Dedifferentiated amniotic fluid mesenchymal stem cell (primary cell): ENCODE measurements at regions not wholly inside any gene's neighbourhood (a gene's known extent, or its start where the extent isn't known, plus 50 kb on each side); places are given as distances from the start of the nearest gene placed in this dataset.
"Not testable (repeated sequence)": the region's sequence is repeated elsewhere in the genome, so short reads cannot be mapped to it uniquely, and the experiment has no call there.

Source experiments
- DNase-seq: peaks from one replicate; pipeline ENCODE4 v3.0.0-alpha.2; 2016; ENCODE audit errors: extremely low spot score

GRCh38 chr20:22848364-22848763 is 186.7 kb upstream of the SSTR4 start:
- no peak for DNase-seq

- DNase-seq, result not testable (repeated sequence)
These were observed 183.3 kb upstream of the SSTR4 start for GRCh38 chr20:22851679-22852346.

- peak; percentile 27 for DNase-seq
These were observed 173.7 kb upstream of the SSTR4 start for GRCh38 chr20:22861231-22861980.

- DNase-seq, result no peak
These were observed 173.1 kb upstream of the SSTR4 start for GRCh38 chr20:22861990-22862389.

GRCh38 chr20:22862671-22863230 is 172.4 kb upstream of the SSTR4 start:
- DNase-seq, result no peak

GRCh38 chr20:22863826-22864225 is 171.3 kb upstream of the SSTR4 start:
- no peak for DNase-seq

GRCh38 chr20:22866812-22867341 is 168.2 kb upstream of the SSTR4 start:
- no peak for DNase-seq

GRCh38 chr20:22878166-22878565 is 156.9 kb upstream of the SSTR4 start:
- DNase-seq, result no peak

- DNase-seq, result no peak
These were observed 154.8 kb upstream of the SSTR4 start for GRCh38 chr20:22880277-22880676.

- DNase-seq, result no peak
These were observed 147.3 kb upstream of the SSTR4 start for GRCh38 chr20:22887796-22888195.

- no peak for DNase-seq
These were observed 144.4 kb upstream of the SSTR4 start for GRCh38 chr20:22890594-22891300.

- no peak for DNase-seq
These were observed 133.9 kb upstream of the SSTR4 start for GRCh38 chr20:22901164-22901563.

- no peak for DNase-seq
These were observed 133.2 kb upstream of the SSTR4 start for GRCh38 chr20:22901921-22902320.

- no peak for DNase-seq
These were observed 130.7 kb upstream of the SSTR4 start for GRCh38 chr20:22904386-22904785.

- DNase-seq, result no peak
These were observed 130.2 kb upstream of the SSTR4 start for GRCh38 chr20:22904905-22905304.

- DNase-seq, result peak; percentile 63
These were observed 129.5 kb upstream of the SSTR4 start for GRCh38 chr20:22905658-22906057.

GRCh38 chr20:22908437-22908836 is 126.7 kb upstream of the SSTR4 start:
- DNase-seq, result no peak

GRCh38 chr20:22908944-22909343 is 126.2 kb upstream of the SSTR4 start:
- no peak for DNase-seq

GRCh38 chr20:22909436-22909835 is 125.7 kb upstream of the SSTR4 start:
- DNase-seq, result no peak

GRCh38 chr20:22910287-22910852 is 124.7 kb upstream of the SSTR4 start:
- no peak for DNase-seq

GRCh38 chr20:22914291-22914690 is 120.8 kb upstream of the SSTR4 start:
- DNase-seq, result no peak

GRCh38 chr20:22915512-22915911 is 119.6 kb upstream of the SSTR4 start:
- no peak for DNase-seq
